Brain microvascular endothelial cell (primary cell): ENCODE measurements at regions not wholly inside any gene's neighbourhood (a gene's known extent, or its start where the extent isn't known, plus 50 kb on each side); places are given as distances from the start of the nearest gene placed in this dataset.

Experiments used
- DNase-seq: peaks from one replicate; pipeline ENCODE4 v3.0.0-alpha.2; 2020
- H3K27ac ChIP-seq: fragments of 250-450 bp; sonication (Bioruptor Pico); 2 replicates; pipeline ENCODE4 v1.5.1; 2020; ENCODE audit warnings: mild to moderate bottlenecking, moderate library complexity
- H3K27me3 ChIP-seq: fragments of 250-450 bp; sonication (Bioruptor Pico); replicated peaks from 2 replicates; pipeline ENCODE4 v1.5.1; 2020; ENCODE audit warnings: mild to moderate bottlenecking
- H3K36me3 ChIP-seq: fragments of 250-450 bp; sonication (Bioruptor Pico); replicated peaks from 2 replicates; pipeline ENCODE4 v1.5.1; 2020; ENCODE audit warnings: mild to moderate bottlenecking
- H3K4me3 ChIP-seq: 2 replicates; pipeline ENCODE4 v1.5.1; 2011; ENCODE audit warnings: low read depth, mild to moderate bottlenecking, control low read depth, low read length, moderate library complexity
- in situ Hi-C: cut with HindIII; loops from 2 replicates; pipeline ENCODE4 v1.10.0; 2017; ENCODE audit warnings: low sequenced_read_pairs, low pct_ligation_motif_present
- TF ChIP-seq, protein P1 (sequence below): IDR thresholded peaks from 2 replicates; pipeline ENCODE4 v1.5.1; 2011; ENCODE audit warnings: low read depth, mild to moderate bottlenecking, moderate library complexity, low read length, control low read depth, inconsistent platforms; ENCODE audit errors: missing control alignments

- Histone ChIP-seq H3K4me3 (no peak overlapping the region), H3K27me3 (no peaks in the 10 kb centered on the region), H3K36me3 (no peaks in the 10 kb centered on the region), H3K27ac (no peak overlapping the region)
- TF ChIP-seq, protein P1, sequence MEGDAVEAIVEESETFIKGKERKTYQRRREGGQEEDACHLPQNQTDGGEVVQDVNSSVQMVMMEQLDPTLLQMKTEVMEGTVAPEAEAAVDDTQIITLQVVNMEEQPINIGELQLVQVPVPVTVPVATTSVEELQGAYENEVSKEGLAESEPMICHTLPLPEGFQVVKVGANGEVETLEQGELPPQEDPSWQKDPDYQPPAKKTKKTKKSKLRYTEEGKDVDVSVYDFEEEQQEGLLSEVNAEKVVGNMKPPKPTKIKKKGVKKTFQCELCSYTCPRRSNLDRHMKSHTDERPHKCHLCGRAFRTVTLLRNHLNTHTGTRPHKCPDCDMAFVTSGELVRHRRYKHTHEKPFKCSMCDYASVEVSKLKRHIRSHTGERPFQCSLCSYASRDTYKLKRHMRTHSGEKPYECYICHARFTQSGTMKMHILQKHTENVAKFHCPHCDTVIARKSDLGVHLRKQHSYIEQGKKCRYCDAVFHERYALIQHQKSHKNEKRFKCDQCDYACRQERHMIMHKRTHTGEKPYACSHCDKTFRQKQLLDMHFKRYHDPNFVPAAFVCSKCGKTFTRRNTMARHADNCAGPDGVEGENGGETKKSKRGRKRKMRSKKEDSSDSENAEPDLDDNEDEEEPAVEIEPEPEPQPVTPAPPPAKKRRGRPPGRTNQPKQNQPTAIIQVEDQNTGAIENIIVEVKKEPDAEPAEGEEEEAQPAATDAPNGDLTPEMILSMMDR, result no peak
- peak; percentile 35 for DNase-seq
- in situ Hi-C loops, result no loop called here
These were observed 207.3 kb upstream of the OR4E1 start for GRCh38 chr14:21880918-21881317.

GRCh38 chr14:21875791-21876190 is 202.2 kb upstream of the OR4E1 start:
- Histone ChIP-seq H3K27ac (no peak overlapping the region), H3K36me3 (no peaks in the 10 kb centered on the region), H3K4me3 (no peak overlapping the region), H3K27me3 (no peaks in the 10 kb centered on the region)
- no peak for DNase-seq
- in situ Hi-C loops, result no loop called here
- TF ChIP-seq, protein P1, result no peak

- H3K36me3 ChIP-seq, result no peaks in the 10 kb centered on the region
- no peaks in the 10 kb centered on the region for H3K27me3 ChIP-seq
- no peak overlapping the region for H3K27ac ChIP-seq
- TF ChIP-seq, protein P1, result no peak
- no peak for DNase-seq
- H3K4me3 ChIP-seq, result no peak overlapping the region
- in situ Hi-C loops, result no loop called here
These were observed 201.3 kb upstream of the OR4E1 start for GRCh38 chr14:21874946-21875345.

DNA sequence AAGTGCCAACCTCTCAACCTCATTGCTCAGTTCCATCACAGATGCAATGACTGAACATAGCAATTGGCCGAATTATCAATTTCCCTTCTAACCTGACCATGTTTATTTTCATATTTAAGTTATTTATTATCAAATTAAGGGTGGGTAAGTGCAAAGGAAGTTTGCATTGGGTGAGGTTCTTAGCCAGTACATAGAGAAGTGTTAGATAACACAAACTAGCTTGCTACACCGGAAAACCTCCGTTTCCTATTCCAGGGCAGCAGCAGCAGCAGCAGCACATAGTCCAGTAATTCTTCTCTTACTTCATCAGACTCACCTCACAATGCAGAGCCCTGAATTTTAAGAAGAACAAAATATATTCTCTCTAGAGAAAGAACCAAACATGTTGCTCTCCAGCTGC is 200.5 kb upstream of the OR4E1 start:
- in situ Hi-C loops, result no loop called here

DNA sequence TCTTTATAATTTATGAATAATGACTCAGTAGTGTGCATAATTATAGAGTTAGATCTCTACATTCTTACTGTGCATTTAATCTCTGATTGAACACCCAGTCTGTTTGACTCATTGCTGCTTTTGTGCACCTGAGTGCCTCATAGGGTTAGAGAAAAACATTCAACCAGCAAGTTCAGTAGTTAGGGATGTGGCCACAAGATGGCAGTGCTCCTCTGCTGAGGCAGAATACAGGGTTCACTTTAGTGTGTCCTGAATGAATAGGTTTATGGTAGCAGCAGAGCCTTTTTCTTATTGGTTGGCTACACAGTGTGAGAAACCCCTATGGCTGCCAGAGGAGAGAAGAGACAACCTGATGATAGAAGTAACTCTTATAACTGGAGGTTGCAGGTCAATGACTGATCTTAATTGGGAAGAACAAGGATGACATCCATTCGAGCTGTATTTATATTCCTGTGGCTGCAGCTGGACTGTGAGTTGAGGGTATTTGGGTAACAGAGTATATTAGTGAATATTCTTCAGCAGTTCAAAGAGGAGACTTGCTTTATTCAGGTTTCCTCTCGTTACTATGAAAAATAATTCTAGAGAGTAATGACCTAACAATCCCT is 194.9 kb upstream of the OR4E1 start:
- TF ChIP-seq, protein P1, result peak; percentile 89
- H3K4me3 ChIP-seq, result no peak overlapping the region
- peak; percentile 80 for DNase-seq
- H3K36me3 ChIP-seq, result no peaks in the 10 kb centered on the region
- no peak overlapping the region for H3K27ac ChIP-seq
- in situ Hi-C loops, result no loop called here
- H3K27me3 ChIP-seq, result no peaks in the 10 kb centered on the region

More for the DNA sequence above, 200.5 kb upstream of the OR4E1 start:
- no peaks in the 10 kb centered on the region for H3K27me3 ChIP-seq
- H3K4me3 ChIP-seq, result no peak overlapping the region
- DNase-seq, result no peak
- H3K27ac ChIP-seq, result no peak overlapping the region
- H3K36me3 ChIP-seq, result no peaks in the 10 kb centered on the region
- TF ChIP-seq, protein P1, result no peak

- in situ Hi-C loops, result no loop called here
These were observed 193.9 kb upstream of the OR4E1 start for GRCh38 chr14:21867541-21867940.

More at GRCh38 chr14:21867541-21867940, 193.9 kb upstream of the OR4E1 start:
- peak; percentile 60 for DNase-seq
- Histone ChIP-seq H3K27ac (peak overlapping the region; percentile 57), H3K27me3 (no peaks in the 10 kb centered on the region), H3K36me3 (no peaks in the 10 kb centered on the region), H3K4me3 (no peak overlapping the region)
- TF ChIP-seq, protein P1, result no peak
